ENCODE measurements at regions not wholly inside any gene's neighbourhood (a gene's known extent, or its start where the extent isn't known, plus 50 kb on each side); places are given as distances from the start of the nearest gene placed in this dataset.

DNA sequence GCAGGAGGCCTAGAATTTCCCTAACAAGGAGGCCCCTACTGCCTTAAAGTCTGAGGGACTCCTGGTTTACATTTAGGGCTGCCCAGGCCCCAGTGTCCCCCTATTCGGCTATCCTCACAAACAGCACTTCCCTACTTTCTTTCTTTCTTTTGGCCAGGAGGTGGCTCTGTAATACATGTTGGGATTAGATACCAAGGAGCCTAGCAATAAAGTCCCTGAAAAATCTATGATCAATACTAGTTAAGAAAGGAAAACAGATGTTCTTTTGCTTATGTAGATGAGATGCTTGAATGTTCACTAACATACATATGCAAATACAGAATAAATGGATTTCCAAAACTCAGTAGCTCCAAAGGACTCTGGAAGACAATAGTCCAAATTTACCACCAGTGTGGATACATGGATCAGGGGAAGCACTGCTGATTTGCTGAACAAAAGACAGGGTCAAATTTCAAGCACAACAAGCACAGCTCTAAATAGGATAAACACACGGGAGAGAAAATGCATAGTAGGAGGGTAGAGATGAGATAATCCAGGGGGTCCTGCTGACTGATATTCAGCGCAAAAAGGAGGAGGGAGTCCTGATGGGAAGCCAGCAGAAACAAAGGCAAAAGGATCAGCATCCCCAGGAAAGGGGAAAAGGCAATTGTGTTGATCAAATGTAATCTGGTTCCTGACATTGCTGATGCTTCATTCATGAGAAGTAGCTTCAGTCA, 240.0 kb downstream of the NUF2 start (continued):
- TF ChIP-seq ZNF780A (CRISPR knock-in tag; IDR thresholded peaks at IDR 0.05) (no peak), ZSCAN32 (CRISPR knock-in tag; IDR thresholded peaks at IDR 0.05) (no peak)
- TF ChIP-seq, protein P1, sequence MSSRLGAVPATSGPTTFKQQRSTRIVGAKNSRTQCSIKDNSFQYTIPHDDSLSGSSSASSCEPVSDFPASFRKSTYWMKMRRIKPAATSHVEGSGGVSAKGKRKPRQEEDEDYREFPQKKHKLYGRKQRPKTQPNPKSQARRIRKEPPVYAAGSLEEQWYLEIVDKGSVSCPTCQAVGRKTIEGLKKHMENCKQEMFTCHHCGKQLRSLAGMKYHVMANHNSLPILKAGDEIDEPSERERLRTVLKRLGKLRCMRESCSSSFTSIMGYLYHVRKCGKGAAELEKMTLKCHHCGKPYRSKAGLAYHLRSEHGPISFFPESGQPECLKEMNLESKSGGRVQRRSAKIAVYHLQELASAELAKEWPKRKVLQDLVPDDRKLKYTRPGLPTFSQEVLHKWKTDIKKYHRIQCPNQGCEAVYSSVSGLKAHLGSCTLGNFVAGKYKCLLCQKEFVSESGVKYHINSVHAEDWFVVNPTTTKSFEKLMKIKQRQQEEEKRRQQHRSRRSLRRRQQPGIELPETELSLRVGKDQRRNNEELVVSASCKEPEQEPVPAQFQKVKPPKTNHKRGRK (tag; IDR thresholded peaks at IDR 0.05) = no peak

DNA sequence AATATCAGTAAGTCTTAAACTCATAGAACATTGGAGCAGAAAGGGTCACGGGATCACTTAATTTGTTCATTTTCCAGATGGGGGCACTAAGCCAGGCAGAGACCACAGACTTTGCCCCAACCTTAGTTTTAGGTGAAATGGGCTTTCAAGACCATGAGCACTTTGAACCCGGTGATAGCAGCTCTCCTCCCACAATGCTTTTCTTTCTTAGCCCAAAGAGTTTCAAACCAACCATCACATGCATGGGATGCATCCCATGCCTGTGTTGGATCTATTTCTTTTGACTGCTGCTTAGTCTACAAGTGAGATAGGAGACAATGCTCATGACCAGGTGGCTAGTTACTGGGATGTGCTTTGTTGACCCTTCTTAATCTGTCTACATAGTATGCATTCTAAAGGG, 240.6 kb downstream of the NUF2 start:
- no peaks in the 10 kb centered on the region for H3K79me2 ChIP-seq (ENCODE audit: control insufficient read depth, insufficient read depth, low read length)
- H3K36me3 ChIP-seq (ENCODE audit: control insufficient read depth, insufficient read depth, low read length) = no peaks in the 10 kb centered on the region
- 3% methylated on average over 2 of the region's 2 CpGs for WGBS (ENCODE audit: insufficient coverage, low coverage, missing lambda C conversion rate)
- ATAC-seq = no peak
- no peaks in the 10 kb centered on the region for H4K20me1 ChIP-seq (replicated peaks; ENCODE audit: control insufficient read depth, insufficient read depth, low read length)
- no peaks in the 10 kb centered on the region for H3K27me3 ChIP-seq (ENCODE audit: control insufficient read depth in 2 of 2, insufficient read depth in 2 of 2, low read length in 2 of 2)
- H3K9me3 ChIP-seq (replicated peaks; ENCODE audit: control insufficient read depth, insufficient read depth, low read depth, low read length) = 0 out of 2 replicates have a peak, but pooled peaks cover 2% of the 10 kb centered on the region
- FAIRE-seq = no peak
- no peak for DNase-seq (ENCODE audit: extremely low read depth in 1 of 4, low spot score in 3 of 4)
- H3K9me1 ChIP-seq (ENCODE audit: control insufficient read depth, insufficient read depth, low read length) = no peaks in the 10 kb centered on the region
- intact Hi-C loops (cut with micrococcal nuclease) = no loop called here
- in situ Hi-C loops (cut with MboI) = no loop called here
- BruUV-seq (replicated peaks) = no TSS peak
- no peak overlapping the region for H2AFZ ChIP-seq (ENCODE audit: low read depth, low read length)
- no peak overlapping the region for H3K4me3 ChIP-seq
- CTCF ChIA-PET (ENCODE audit: low intra/inter-chr PET ratio) = no interaction called here
- no peak overlapping the region for H3K27ac ChIP-seq (ENCODE audit: extremely low read depth, low read depth, low read length)
- no peak overlapping the region for H3K4me2 ChIP-seq (ENCODE audit: insufficient read depth, low read length)
- no peak overlapping the region for H3K9ac ChIP-seq (ENCODE audit: insufficient read depth in 1 of 2, low read depth in 2 of 2, low read length in 2 of 2)
- H3K4me1 ChIP-seq (replicated peaks in 1 of 2; ENCODE audit: control insufficient read depth in 2 of 2, insufficient read depth in 2 of 2, low read length in 2 of 2) = no peaks in the 10 kb centered on the region
- POLR2A ChIA-PET = no interaction called here
- TF ChIP-seq, protein P2, sequence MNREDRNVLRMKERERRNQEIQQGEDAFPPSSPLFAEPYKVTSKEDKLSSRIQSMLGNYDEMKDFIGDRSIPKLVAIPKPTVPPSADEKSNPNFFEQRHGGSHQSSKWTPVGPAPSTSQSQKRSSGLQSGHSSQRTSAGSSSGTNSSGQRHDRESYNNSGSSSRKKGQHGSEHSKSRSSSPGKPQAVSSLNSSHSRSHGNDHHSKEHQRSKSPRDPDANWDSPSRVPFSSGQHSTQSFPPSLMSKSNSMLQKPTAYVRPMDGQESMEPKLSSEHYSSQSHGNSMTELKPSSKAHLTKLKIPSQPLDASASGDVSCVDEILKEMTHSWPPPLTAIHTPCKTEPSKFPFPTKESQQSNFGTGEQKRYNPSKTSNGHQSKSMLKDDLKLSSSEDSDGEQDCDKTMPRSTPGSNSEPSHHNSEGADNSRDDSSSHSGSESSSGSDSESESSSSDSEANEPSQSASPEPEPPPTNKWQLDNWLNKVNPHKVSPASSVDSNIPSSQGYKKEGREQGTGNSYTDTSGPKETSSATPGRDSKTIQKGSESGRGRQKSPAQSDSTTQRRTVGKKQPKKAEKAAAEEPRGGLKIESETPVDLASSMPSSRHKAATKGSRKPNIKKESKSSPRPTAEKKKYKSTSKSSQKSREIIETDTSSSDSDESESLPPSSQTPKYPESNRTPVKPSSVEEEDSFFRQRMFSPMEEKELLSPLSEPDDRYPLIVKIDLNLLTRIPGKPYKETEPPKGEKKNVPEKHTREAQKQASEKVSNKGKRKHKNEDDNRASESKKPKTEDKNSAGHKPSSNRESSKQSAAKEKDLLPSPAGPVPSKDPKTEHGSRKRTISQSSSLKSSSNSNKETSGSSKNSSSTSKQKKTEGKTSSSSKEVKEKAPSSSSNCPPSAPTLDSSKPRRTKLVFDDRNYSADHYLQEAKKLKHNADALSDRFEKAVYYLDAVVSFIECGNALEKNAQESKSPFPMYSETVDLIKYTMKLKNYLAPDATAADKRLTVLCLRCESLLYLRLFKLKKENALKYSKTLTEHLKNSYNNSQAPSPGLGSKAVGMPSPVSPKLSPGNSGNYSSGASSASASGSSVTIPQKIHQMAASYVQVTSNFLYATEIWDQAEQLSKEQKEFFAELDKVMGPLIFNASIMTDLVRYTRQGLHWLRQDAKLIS (CRISPR knock-in tag; IDR thresholded peaks at IDR 0.05) = no peak
- TF ChIP-seq, protein P3, sequence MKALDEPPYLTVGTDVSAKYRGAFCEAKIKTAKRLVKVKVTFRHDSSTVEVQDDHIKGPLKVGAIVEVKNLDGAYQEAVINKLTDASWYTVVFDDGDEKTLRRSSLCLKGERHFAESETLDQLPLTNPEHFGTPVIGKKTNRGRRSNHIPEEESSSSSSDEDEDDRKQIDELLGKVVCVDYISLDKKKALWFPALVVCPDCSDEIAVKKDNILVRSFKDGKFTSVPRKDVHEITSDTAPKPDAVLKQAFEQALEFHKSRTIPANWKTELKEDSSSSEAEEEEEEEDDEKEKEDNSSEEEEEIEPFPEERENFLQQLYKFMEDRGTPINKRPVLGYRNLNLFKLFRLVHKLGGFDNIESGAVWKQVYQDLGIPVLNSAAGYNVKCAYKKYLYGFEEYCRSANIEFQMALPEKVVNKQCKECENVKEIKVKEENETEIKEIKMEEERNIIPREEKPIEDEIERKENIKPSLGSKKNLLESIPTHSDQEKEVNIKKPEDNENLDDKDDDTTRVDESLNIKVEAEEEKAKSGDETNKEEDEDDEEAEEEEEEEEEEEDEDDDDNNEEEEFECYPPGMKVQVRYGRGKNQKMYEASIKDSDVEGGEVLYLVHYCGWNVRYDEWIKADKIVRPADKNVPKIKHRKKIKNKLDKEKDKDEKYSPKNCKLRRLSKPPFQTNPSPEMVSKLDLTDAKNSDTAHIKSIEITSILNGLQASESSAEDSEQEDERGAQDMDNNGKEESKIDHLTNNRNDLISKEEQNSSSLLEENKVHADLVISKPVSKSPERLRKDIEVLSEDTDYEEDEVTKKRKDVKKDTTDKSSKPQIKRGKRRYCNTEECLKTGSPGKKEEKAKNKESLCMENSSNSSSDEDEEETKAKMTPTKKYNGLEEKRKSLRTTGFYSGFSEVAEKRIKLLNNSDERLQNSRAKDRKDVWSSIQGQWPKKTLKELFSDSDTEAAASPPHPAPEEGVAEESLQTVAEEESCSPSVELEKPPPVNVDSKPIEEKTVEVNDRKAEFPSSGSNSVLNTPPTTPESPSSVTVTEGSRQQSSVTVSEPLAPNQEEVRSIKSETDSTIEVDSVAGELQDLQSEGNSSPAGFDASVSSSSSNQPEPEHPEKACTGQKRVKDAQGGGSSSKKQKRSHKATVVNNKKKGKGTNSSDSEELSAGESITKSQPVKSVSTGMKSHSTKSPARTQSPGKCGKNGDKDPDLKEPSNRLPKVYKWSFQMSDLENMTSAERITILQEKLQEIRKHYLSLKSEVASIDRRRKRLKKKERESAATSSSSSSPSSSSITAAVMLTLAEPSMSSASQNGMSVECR (CRISPR knock-in tag; IDR thresholded peaks at IDR 0.05) = no peak
- TF ChIP-seq HIVEP1 (CRISPR knock-in tag; IDR thresholded peaks at IDR 0.05) = no peak
- TF ChIP-seq POLR3A (IDR thresholded peaks at IDR 0.05; ENCODE audit: borderline replicate concordance, extremely low read depth, insufficient read depth, insufficient read length) = no peak
- no peak for TF ChIP-seq FOSL1 (tag; conservative IDR thresholded peaks at IDR 0.05)
- no peak for TF ChIP-seq SREBF1 (IDR thresholded peaks at IDR 0.05; ENCODE audit: borderline replicate concordance, low read depth, low read length)

All from K562 (cell line).